Smooth muscle cell (in vitro differentiated cells): ENCODE measurements at regions not wholly inside any gene's neighbourhood (a gene's known extent, or its start where the extent isn't known, plus 50 kb on each side); places are given as distances from the start of the nearest gene placed in this dataset.
"Not testable (repeated sequence)": the region's sequence is repeated elsewhere in the genome, so short reads cannot be mapped to it uniquely, and the experiment has no call there.

Source experiments
- DNase-seq: peaks from one replicate; lab custom pipeline; 2025; ENCODE audit not compliant: unreplicated experiment; lab: John Stamatoyannopoulos, UW
- H2AFZ ChIP-seq: fragments of 200-600 bp; sonication (generic); 2 replicates; pipeline ENCODE4 v1.6.0; 2016; ENCODE audit warnings: antibody characterized with exemption, low read depth, mild to moderate bottlenecking
- H3F3A ChIP-seq: fragments of 200-600 bp; sonication (generic); 2 replicates; pipeline ENCODE4 v1.6.0; 2017; ENCODE audit warnings: antibody characterized with exemption, low read depth
- H3K27ac ChIP-seq: fragments of 200-600 bp; sonication (generic); 2 replicates; pipeline ENCODE4 v1.5.1; 2016; ENCODE audit warnings: low read depth, mild to moderate bottlenecking
- H3K27me3 ChIP-seq: fragments of 200-600 bp; sonication (generic); 2 replicates; pipeline ENCODE4 v1.6.1; 2016; ENCODE audit warnings: low read depth, mild to moderate bottlenecking
- H3K36me3 ChIP-seq: fragments of 200-600 bp; sonication (generic); 2 replicates; pipeline ENCODE4 v1.5.1; 2016; ENCODE audit warnings: low read depth
- H3K4me1 ChIP-seq: fragments of 200-600 bp; sonication (generic); 2 replicates; pipeline ENCODE4 v1.5.1; 2016; ENCODE audit warnings: low read depth
- H3K4me2 ChIP-seq: fragments of 200-600 bp; sonication (generic); 2 replicates; pipeline ENCODE4 v1.6.0; 2016; ENCODE audit warnings: mild to moderate bottlenecking
- H3K4me3 ChIP-seq: fragments of 200-600 bp; sonication (generic); 2 replicates; pipeline ENCODE4 v1.5.1; 2016; ENCODE audit warnings: mild to moderate bottlenecking
- H3K79me2 ChIP-seq: fragments of 200-600 bp; sonication (generic); 2 replicates; pipeline ENCODE4 v1.6.0; 2016; ENCODE audit warnings: low read depth, mild to moderate bottlenecking
- H3K9ac ChIP-seq: fragments of 200-600 bp; sonication (generic); 2 replicates; pipeline ENCODE4 v1.6.0; 2016; ENCODE audit warnings: low read depth
- H3K9me3 ChIP-seq: fragments of 200-600 bp; sonication (generic); replicated peaks from 2 replicates; pipeline ENCODE4 v1.5.1; 2016; ENCODE audit warnings: low read depth
- H4K20me1 ChIP-seq: fragments of 200-600 bp; sonication (generic); 2 replicates; pipeline ENCODE4 v1.6.0; 2016; ENCODE audit warnings: low read depth
- WGBS: methylation state at CpG from one replicate; pipeline ENCODE4 v1.1.7; 2016; ENCODE audit warnings: low lambda C conversion rate; 5-methylcytosine and 5-hydroxymethylcytosine counted together
- TF ChIP-seq, protein P1 (sequence below): fragments of 200-600 bp; sonication (generic); IDR thresholded peaks from 2 replicates; pipeline ENCODE4 v1.5.1; 2017; ENCODE audit warnings: borderline replicate concordance, mild to moderate bottlenecking, antibody characterized with exemption; ENCODE audit not compliant: insufficient read depth, poor library complexity, severe bottlenecking

DNA sequence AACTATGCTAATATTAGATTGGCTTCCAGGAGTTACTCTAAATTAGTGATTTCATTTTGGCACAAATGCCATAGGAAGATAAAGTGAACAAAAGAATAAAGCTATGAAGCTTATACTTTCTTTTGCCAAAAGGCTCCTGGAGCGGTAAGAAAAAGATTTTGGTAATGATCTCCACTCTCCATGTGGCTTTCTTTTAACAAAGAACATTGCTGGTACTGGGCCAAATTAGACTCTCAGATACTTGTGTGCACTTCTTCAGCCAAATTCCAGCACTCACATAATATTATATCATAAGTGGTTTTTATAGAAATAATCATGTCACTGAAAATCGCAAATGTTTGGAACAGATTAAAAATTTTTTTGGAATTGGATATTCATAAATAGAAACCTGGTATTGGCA is 142.4 kb upstream of the FGF13 start:
- H3K27me3 ChIP-seq = no peaks in the 10 kb centered on the region
- no peaks in the 10 kb centered on the region for H3F3A ChIP-seq
- H3K27ac ChIP-seq = no peak overlapping the region
- WGBS = 95% methylated on average over 2 of the region's 2 CpGs
- TF ChIP-seq, protein P1, sequence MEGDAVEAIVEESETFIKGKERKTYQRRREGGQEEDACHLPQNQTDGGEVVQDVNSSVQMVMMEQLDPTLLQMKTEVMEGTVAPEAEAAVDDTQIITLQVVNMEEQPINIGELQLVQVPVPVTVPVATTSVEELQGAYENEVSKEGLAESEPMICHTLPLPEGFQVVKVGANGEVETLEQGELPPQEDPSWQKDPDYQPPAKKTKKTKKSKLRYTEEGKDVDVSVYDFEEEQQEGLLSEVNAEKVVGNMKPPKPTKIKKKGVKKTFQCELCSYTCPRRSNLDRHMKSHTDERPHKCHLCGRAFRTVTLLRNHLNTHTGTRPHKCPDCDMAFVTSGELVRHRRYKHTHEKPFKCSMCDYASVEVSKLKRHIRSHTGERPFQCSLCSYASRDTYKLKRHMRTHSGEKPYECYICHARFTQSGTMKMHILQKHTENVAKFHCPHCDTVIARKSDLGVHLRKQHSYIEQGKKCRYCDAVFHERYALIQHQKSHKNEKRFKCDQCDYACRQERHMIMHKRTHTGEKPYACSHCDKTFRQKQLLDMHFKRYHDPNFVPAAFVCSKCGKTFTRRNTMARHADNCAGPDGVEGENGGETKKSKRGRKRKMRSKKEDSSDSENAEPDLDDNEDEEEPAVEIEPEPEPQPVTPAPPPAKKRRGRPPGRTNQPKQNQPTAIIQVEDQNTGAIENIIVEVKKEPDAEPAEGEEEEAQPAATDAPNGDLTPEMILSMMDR = no peak
- H3K9me3 ChIP-seq = no peaks in the 10 kb centered on the region
- H2AFZ ChIP-seq = no peak overlapping the region
- no peaks in the 10 kb centered on the region for H3K79me2 ChIP-seq
- no peak overlapping the region for H3K9ac ChIP-seq
- H3K4me2 ChIP-seq = no peak overlapping the region
- no peak for DNase-seq
- H3K4me1 ChIP-seq = no peaks in the 10 kb centered on the region
- H3K36me3 ChIP-seq = no peaks in the 10 kb centered on the region
- no peak overlapping the region for H3K4me3 ChIP-seq
- no peaks in the 10 kb centered on the region for H4K20me1 ChIP-seq

GRCh38 chrX:138849521-138849920 is 138.0 kb upstream of the FGF13 start:
- Histone ChIP-seq H3K4me3 (no peak overlapping the region), H2AFZ (no peak overlapping the region), H3K27ac (no peak overlapping the region), H3K79me2 (no peaks in the 10 kb centered on the region), H3K4me1 (no peaks in the 10 kb centered on the region), H4K20me1 (no peaks in the 10 kb centered on the region), H3K36me3 (no peaks in the 10 kb centered on the region), H3K27me3 (no peaks in the 10 kb centered on the region), H3K9ac (no peak overlapping the region), H3K4me2 (no peak overlapping the region), H3K9me3 (no peaks in the 10 kb centered on the region), H3F3A (no peaks in the 10 kb centered on the region)
- 85% methylated on average over 2 of the region's 2 CpGs for WGBS
- no peak for DNase-seq
- TF ChIP-seq, protein P1 = no peak

DNA sequence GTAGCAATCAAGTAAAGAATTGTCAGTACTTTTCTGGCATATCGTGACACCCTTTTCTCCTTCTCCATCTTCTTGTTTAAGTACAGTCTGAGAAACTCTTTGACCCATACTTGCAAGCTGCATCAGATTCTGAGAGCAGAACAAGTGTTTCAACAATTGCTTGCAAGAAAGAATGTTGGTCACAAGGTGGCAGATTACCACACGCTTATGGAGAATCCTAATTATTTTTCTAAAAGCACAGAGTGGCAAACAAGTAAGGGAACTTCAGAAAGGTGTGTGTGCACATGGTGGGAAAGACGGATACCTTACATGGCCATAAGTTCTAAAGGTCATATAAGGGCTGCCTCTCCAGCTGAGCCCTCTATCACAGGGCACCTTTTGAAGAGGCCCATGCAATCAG is 136.4 kb upstream of the FGF13 start:
- TF ChIP-seq, protein P1 = peak; percentile 25
- Histone ChIP-seq H3K9ac (no peak overlapping the region), H4K20me1 (no peaks in the 10 kb centered on the region), H3K9me3 (no peaks in the 10 kb centered on the region), H3K79me2 (no peaks in the 10 kb centered on the region), H3K4me2 (no peak overlapping the region), H3K36me3 (no peaks in the 10 kb centered on the region), H3F3A (no peaks in the 10 kb centered on the region), H3K27me3 (no peaks in the 10 kb centered on the region), H2AFZ (no peak overlapping the region), H3K27ac (no peak overlapping the region), H3K4me1 (no peaks in the 10 kb centered on the region), H3K4me3 (no peak overlapping the region)
- 64% methylated on average over 3 of the region's 3 CpGs for WGBS
- DNase-seq = no peak

DNA sequence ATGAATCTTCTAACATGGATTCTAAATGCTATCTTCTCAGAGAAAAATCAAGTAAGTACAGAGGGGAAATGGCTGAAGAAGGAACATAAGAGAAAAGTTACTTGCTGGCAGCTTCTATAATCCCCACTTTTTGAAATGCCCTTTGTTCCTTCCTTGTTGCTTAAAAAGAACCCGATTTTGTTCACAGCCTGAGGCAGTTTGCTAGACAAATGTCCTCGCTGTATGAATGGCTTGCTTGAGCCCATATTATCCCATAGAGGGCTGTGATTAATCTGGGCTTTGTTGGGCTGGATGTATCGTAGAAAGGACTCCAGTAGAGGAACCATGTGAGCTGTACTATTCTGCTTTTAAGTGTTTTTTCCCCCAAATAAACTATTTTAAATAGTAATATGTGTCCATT is 134.3 kb upstream of the FGF13 start:
- no peaks in the 10 kb centered on the region for H3K4me1 ChIP-seq
- no peaks in the 10 kb centered on the region for H4K20me1 ChIP-seq
- TF ChIP-seq, protein P1 = no peak
- no peak overlapping the region for H3K27ac ChIP-seq
- no peak overlapping the region for H3K4me3 ChIP-seq
- H3K9ac ChIP-seq = no peak overlapping the region
- H3K27me3 ChIP-seq = no peaks in the 10 kb centered on the region
- 63% methylated on average over 3 of the region's 3 CpGs for WGBS
- H3F3A ChIP-seq = no peaks in the 10 kb centered on the region
- no peak overlapping the region for H3K4me2 ChIP-seq
- H2AFZ ChIP-seq = no peak overlapping the region
- DNase-seq = no peak
- no peaks in the 10 kb centered on the region for H3K79me2 ChIP-seq
- H3K36me3 ChIP-seq = no peaks in the 10 kb centered on the region
- no peaks in the 10 kb centered on the region for H3K9me3 ChIP-seq

GRCh38 chrX:138807400-138807799 is 95.9 kb upstream of the FGF13 start:
- H3K79me2 ChIP-seq, H3K9ac ChIP-seq, H3F3A ChIP-seq, H3K27ac ChIP-seq, H3K27me3 ChIP-seq, H3K4me1 ChIP-seq, H3K36me3 ChIP-seq, H3K4me2 ChIP-seq, H3K9me3 ChIP-seq, H2AFZ ChIP-seq, H3K4me3 ChIP-seq, DNase-seq, H4K20me1 ChIP-seq: not testable (repeated sequence)
- WGBS = 65% methylated on average over 1 of the region's 1 CpG
